HG03521 (cell line): ENCODE measurements at regions not wholly inside any gene's neighbourhood (a gene's known extent, or its start where the extent isn't known, plus 50 kb on each side); places are given as distances from the start of the nearest gene placed in this dataset.
A peak's percentile ranks its signal among the peaks of the same experiment; 100 is the strongest.
"Not testable (repeated sequence)": the region's sequence is repeated elsewhere in the genome, so short reads cannot be mapped to it uniquely, and the experiment has no call there.

ENCODE experiments used
- ATAC-seq: cut with Tn5 transposase; IDR thresholded peaks from one replicate; pipeline ENCODE4 v1.9.1; 2021; ENCODE audit warnings: mild to moderate bottlenecking, moderate library complexity; ENCODE audit not compliant: unreplicated experiment

DNA sequence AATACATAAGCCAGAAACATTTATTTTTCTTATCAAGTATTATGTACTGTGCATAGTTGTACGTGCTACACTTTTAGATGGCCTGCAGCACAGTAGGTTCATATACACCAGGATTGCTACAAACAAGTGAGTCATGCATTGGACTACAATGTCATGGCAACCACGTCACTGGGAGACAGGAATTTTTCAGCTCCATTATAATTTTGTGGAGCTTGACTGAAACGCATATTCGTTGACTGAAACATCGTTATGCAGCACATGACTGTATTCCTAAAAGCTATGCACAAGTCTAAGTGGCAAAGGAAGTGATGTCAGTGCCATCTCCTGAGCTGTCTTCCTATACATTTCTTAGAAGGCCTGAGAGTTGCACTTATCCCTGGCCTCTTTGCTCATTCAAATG lies 871.8 kb downstream of the IPMK start:
- ATAC-seq = no peak

DNA sequence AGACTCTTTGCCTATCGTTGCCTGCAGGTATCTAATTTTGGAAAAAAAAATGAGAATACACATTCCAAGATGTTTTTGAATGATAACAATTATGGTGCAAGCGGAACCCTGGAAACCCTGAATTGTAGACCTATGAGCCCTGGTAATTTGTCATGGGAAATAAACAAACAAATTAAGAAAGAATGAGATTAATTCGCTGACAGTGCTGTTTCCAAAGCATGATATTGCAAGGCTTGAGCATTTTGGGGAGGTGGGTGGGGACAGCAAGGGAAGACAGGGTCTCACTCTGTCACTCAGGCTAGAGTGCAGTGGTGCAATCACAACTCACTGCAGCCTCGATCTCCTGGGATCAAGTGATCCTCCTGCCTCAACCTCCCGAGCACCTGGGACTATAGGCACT lies 900.3 kb downstream of the IPMK start:
- ATAC-seq = no peak

DNA sequence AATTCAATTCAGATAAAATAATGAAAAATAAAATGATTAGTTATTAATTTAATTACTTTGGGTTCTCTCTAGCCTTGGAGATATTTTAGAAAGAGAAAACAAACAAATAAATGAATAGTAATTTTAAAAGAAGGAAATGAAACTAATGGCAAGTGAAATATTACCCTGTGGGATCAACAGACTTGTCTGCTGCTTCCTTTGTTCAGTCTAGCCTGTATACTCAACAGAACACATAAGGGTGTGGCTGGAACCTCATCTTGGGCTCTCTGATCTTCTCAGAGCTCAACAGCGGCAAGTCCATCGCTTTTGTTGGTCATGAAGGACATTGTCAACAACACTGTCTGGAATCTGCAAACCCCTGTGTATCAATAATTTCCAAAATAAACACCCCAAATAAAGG lies 904.9 kb downstream of the IPMK start:
- no peak for ATAC-seq

DNA sequence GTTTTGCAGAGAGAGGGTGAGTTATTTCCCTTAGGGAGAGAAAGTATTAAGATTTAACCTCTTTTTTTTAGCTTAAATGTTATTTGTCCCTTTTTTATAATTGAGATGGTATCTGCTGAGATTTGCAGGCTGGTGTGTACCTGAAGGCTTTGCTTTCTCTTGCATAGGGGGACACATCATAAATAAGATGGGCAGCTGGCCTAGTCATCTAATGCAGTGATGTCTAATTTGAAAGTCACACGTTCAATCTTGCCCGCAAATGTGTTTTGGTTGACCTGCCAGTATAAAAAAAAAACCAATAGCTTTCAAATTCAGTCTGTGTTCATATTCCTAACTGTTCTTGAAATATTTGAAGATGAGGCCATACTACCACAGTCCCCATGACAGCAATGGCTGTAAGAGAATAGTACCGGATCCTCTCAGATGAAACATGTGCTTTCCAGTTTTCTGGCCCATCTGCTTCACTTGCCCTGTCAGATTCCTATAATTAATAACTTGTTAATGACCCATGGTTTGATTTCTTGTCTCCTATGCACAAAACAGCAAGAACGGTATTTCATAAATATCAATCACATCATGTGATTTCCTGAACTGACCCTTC lies 914.2 kb downstream of the IPMK start:
- no peak for ATAC-seq

DNA sequence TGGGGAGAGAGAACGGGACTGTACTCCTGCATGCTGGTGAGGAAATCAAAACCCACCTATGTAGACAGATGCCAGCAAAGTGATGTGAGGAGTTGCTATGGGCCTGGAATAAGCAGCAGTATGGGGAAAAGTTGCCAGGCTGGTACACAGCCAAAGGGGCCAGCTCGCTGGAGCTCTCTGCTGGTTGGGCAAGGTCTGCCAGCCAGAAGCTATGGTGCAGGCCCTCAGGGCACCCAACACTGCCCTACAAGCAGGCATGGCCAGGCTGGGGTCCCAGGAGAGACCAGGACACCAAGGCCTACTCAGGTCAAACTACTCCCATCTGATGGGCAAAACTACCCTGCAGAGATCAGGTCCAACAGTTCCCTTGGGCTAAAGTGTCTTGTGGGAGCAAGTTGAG lies 916.6 kb downstream of the IPMK start:
- ATAC-seq = no peak

DNA sequence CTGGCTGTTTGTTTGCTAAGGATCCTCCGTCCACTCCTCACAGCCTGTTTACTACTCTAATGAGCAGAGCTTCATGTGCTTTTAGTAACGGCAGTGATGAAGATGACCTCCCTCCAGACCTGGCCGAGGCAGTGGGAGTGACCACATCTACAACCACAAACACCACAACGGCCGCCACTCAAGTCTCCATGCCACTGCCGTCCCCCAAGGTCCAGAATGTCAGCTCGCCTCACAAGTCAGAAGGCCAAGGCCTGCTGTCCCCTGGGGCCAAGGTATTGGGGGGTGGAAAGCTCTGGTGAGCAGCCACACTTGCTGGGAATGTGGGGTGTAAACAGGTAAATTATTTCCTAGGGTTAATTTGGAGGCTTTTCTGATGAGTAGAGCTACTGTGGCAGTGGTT lies 926.4 kb downstream of the IPMK start:
- no peak for ATAC-seq

DNA sequence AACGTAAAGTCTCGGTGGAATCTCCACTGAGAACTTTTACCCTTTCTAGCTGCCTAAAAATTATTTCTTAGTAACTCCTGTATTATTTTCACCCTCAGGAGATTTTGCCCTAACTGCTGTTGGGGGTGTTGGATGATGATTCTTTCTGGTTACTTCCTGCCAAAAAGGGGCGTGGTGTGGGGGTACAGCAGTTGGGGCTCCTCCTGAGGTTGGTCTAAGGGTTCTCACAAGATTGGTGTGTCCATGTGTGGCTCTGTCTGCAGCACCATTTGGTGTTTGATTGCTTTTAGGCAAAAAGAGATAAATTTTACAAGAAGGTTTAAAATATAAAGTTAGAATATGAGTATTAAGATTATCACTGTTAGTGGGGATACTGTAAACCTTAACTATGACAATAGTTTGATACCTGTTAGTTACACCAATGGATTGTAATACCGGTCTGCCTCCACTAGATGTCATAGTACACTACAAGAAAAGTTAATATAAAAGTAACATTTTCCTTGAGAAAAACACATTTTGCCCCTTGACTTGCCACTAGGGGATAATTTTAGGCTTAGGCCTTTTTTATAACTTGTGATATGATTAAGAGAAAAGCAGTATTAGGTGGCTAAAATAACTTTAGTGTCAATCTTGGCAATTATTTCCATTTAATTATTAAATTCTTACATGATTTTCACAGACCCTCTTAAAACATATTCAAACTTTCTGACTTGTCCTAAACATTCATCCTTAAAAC lies 928.7 kb downstream of the IPMK start:
- peak; percentile 58 for ATAC-seq

DNA sequence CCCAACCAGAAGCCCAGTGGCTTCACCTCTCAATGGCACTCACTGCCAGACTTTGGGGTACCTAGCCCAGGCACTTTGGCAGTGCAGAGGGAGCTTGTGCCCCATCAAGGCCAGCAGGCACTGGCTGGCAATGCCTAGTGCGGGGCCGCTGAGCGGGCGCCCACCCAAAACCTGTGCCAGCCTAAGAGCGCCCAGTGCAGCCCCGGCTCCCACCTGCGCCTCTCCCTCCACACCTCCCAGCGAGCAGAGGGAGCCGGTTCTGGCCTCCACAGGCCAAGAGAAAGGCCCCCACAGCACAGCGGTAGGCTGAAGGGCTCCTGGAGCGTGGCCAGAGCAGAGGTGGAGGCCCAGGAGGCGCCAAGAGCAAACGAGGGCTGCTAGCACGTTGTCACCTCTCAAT lies 930.8 kb downstream of the IPMK start:
- ATAC-seq = no peak

DNA sequence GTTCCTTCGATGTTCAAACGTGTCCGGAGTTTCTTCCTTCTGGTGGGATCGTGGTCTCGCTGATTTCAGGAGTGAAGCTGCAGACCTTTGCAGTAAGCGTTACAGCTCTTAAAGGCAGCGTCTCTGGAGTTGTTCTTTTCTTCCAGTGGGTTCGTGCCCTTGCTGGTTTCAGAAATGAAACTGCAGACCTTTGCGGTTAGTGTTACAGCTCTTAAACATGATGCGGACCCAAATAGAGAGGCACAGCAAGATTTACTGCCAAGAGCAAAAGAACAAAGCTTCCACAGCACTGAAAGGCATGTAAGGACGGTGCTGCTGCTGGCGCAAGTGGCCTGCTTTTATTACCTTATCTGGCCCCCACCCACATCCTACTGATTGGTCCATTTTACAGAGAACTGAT lies 931.4 kb downstream of the IPMK start:
- no peak for ATAC-seq

DNA sequence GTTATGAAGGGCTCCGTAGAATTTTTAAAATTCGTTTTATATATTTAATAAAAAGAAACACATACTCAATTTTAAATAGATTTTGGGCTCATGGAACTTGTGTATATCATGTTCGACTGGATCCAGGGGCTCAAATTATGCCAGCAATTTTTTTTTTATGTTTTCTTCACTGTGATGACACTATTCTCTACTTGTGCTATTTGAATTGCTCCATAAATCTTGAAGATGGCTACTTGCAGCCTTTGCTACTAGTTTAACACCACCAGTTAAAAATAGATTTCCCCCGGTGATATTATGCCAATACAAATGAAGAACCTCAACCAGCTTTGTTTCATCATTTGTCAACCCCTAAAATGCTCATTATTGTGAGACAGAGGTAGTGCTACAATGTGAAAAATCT lies 933.2 kb downstream of the IPMK start:
- ATAC-seq = no peak

DNA sequence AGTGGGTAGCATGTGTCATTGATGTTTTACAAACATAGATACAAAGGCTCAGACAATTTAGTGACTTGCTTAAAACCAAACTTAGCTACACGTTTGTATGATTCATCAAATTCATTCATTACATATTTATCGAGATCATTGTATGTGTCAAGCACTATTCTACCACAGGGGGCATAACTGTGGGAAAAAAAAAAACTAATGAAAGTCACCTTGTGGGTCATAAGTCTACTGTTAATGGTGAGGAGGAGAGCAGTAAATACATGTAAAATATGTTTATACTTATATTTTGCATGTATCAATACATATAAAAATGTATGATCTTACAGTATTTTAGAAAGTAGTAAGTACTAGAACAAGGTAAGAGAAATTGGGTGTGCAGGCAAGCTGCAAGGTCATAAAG lies 933.8 kb downstream of the IPMK start:
- no peak for ATAC-seq

DNA sequence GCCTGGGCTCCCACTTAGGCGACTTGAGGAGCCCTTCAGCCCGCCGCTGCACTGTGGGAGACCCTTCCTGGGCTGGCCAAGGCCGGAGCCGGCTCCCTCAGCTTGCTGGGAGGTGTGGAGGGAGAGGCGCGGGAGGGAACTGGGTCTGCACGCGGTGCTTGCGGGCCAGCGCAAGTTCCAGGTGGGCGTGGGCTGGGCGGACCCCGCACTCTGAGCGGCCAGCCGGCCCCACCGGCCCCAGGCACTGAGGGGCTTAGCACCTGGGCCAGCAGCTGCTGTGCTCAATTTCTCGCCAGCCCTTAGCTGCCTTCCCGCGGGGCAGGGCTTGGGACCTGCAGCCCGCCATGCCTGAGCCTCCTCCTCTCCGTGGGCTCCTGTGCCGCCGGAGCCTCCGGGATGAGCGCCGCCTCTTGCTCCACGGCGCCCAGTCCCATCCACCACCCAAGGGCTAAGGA lies 946.3 kb downstream of the IPMK start:
- ATAC-seq = not testable (repeated sequence)

DNA sequence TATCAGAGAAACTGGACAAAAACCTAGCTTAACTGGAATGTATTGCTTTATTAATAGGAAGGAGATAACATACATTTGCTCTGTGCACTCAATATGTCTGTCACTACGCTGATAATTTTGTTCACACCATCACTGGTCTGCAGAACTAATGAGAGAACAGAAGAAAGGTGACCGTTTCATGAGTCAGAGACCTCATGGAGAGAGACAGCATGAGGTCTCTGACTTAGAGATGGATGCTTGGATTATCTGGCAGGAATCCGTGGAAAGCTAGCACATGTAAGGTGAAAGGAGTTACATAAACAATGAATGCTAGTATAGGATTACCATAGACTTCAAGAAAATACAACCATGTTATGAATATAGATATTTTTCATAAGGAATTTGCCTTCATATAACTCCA lies 947.3 kb downstream of the IPMK start:
- no peak for ATAC-seq

DNA sequence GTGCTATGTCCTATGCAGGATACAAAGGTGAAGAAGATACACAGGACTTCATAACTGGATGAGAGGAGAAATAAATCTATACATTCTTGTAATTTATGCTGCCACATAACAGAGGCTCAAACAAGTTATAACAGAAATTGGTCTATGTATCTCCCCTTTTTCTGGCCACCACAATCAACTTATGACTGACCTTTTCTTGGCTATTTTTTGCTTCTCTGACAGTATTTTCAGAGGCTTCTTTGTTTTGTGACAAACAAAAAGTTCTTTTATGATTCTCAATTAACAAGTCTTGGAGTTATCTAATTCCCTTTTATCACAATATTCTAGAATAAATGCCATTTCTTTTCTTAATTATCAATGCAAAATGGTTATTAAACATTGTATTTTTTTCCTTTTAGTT lies 953.0 kb upstream of the ZWINT start:
- no peak for ATAC-seq

DNA sequence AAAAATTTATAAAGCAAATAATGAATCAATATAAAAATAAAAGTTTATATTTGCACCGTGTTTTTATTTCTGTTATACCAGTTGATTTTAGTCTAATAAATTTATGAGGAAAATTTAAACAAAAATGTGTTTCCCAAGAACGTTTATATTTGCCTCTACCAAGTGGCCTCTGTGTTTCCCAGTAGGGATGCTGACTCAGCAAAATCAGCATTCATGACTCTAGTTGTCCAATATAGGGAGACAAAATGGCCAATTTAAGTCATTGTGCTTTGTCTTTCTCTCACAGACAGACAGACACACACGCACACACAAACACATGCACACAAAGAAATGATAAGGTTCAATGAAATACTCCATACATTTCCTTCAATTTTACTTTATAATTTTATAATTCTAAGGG lies 942.5 kb upstream of the ZWINT start:
- ATAC-seq = no peak

DNA sequence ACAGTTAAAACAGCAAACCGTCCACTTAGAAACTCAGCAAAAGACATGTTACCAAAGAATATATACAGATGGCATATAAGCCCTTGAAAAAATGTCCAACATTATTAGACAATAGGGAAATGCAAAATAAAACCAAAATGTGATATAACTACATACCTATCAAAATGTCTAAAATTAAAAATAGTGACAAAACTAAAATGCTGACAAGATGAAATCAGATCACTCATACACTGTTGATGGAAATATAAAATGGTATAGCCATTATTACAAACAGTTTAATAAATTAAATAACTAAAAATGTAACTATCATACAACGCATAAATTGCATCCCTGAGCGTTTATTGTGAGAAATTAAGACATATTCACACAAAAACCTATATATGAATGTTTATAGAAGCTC lies 939.7 kb upstream of the ZWINT start:
- ATAC-seq = no peak

DNA sequence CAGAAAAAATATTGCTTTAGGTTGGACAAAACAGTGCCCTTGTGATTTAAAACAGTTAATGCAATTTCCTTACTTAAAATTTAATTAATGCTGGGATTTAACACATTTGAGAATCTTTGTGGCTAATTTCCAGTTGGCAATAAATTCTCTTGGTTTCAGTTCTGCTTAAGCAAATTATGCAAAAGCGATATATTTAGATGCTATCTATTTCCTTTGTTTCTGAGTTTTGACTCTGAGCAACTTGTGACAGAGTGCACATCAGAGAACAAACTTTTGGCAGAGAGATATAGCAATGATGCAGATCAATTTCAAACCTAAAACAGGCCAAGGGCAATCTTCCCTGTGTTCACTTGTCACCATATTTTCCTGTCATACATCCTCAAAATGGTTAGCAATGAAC lies 933.6 kb upstream of the ZWINT start:
- no peak for ATAC-seq

DNA sequence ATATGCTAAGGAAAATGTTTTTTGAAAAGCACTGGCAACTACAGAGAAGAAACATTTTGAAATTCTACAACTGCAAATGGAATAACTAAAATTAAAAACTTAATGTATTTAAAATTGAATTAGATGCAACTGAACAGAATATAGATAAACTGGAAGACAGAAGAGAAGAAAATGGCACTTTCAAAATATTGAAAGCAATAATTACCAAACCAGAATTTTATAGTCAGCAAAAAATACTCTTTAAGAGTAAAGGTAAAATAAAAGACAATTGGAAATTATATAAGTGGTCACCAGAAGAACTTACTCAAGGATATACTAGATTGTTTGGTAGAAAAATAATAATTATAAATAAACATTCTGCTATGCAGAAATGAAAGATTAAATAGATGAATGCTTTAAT lies 927.7 kb upstream of the ZWINT start:
- ATAC-seq = no peak

DNA sequence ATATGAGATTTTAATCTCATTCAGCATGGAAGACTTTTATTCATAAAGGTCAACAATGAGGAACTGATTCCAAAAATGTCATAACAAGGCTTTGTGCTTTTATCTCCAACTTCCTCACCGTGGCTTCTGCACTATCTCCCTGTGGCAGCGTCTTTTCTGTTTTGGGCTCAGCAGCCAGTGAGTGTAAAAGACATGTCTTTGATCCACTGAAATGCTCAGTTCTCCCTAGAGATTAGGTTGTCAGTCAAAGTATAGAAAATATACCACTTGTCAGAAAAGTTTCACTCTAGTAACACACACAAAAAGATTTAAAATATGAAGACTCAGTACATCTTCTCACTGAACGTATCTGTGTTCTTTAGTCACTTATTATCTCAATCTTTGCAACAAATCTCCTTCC lies 901.8 kb upstream of the ZWINT start:
- ATAC-seq = no peak

DNA sequence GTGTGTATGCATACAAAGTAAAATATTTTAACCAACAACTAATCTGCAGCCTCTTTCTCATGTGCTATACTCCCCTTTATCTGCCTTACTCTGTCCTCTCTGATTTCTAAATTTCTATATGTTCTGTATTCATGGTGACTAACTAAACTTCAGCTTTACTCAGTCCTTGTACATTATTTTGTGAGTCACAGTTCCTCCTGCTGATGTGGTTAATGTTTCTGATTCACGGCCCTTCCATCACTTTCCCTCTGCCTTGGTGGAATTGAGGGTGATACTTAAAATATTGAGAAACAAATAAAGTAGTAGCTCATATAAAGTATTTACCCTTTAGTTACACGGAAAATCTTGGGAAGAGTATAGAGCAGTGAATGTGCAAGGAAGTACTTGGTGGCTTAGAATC lies 899.1 kb upstream of the ZWINT start:
- no peak for ATAC-seq

DNA sequence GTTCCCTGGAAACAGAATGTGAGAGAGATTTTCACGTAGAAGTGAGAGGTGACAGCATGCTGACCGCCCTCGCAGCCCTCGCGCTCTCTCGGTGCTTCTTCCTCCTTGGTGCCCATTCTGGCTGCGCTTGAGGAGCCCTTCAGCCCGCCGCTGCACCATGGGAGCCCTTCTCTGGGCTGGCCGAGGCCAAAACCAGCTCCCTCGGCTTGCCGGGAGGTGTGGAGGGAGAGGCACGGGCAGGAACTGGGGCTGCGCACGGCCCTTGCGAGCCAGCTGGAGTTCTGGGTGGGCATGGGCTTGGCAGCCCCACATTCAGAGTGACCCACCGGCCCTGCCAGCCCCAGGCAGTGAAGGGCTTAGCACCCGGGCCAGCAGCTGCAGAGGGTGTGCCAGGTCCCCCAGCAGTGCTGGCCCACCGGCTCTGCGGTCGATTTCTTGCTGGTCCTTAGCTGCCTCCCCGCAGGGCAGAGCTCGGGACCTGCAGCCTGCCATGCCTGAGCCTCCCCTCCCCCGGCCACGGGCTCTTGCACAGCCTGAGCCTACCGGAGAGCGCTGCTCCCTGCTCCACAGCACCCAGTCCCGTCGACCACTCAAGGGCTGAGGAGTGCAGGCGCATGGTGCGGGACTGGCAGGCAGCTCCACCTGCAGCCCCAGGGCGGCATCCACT lies 888.7 kb upstream of the ZWINT start:
- no peak for ATAC-seq

DNA sequence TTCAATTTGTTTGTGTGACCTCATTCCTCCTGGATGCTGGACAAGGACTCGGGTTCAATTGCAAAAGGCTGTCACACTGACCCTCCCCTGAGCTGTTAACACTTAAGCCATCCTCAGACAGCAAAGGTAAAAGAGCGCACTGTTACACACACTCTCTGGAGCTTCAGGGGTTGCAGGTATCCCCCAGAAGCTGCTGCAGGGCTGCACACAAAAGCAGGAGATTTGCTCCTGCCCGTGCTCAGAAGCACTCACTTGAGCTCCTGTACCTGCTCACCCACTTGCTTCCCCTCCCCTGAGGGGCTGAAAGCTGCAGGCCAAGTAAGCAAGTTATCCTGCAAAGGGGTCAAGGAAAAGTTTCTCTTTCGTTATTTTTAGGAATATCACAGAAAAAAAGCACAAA lies 886.2 kb upstream of the ZWINT start:
- no peak for ATAC-seq
